RPMI8226 (cell line): ENCODE measurements at regions not wholly inside any gene's neighbourhood (a gene's known extent, or its start where the extent isn't known, plus 50 kb on each side); places are given as distances from the start of the nearest gene placed in this dataset.

ENCODE experiments used
- DNase-seq: peaks from one replicate; pipeline ENCODE4 v3.0.0-alpha.2; 2015

DNA sequence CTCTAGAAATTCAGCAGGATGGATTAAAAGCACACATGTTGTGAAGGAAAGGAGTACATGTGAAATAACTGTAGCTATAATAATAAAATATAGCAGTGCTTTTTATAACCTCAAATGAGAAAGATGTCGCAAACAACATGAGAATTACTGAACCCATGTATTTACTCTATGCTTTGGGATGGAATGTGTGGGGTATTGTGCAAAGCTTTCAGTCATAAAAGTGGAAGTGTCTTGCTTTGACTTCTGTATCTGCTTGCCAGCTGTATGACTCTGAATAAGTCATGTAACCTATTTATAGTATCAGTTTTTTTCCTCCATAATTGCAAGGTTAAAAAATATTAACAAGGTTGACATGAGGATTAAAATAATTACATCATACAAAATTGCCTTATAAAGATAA lies 519.3 kb upstream of the CADM2 start:
- DNase-seq = no peak

DNA sequence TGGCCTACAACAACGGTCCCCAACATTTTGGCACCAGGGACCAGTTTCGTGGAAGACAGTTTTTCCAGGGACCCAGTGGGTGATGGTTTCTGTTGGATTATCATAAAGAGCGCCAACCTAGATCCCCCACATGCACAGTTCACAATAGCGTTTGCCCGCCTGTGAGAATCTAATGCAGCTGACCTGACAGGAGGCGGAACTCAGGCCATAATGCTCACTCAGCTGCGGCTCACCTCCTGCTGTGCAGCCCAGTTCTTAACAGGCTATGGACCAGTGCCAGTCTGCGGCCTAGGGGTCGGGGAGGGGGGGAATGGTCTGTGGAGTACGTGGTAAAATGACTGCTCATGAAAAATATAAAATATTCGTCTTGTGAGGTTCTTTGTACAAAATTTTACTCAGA lies 518.5 kb upstream of the CADM2 start:
- DNase-seq = no peak

DNA sequence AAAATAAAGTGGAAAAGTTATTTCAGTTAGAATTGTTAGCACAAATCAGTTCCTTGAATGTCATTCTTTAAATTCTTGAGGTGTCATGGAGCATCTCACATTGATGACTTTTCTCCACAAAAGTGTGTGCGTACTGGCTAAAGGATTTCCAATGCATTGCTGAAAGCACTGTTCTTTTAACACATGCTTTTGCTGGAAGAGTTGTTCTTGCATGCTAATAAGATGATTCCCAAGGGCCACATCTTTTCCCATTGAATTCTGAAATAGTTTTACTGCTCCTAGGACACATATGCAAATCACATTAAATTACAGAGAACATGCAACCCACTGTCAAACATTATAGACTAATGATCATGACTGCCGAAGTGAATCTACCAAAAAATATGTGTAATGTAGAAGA lies 516.3 kb upstream of the CADM2 start:
- DNase-seq = no peak

DNA sequence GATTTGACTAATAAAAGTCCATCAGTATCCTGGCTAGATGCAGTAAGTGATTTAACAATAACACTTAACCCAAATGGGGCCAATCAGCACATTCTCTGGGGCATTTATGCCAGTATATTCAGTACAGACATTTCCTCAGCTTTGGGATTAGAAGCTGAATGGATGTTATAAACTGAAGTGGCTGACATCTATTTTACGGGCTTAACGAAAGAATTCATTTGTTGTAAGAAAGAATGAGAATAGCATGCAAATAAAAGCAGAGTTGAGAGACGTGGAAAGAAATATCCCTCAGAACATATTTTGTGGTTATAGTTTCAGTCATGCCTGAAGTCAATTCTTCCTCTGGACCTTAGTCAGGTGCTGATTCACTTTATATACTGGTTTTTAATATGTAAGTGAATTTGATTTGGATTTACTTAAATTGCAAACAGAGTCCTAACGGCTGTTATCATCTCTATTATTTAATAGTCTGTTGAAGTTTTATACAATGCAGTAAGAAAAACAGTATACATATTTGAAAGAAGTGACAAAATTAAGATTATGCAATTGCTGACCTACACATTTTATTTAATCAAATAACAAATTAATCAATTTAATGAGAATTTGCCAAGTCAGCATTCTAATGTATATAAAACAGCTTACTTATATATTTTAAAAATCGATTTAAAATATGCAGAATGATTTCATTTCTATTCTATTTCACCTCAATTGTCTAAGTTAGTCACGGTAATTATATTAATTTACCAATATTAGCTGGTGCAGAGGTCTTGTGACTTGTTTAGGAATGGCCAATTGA lies 513.9 kb upstream of the CADM2 start:
- DNase-seq = no peak

DNA sequence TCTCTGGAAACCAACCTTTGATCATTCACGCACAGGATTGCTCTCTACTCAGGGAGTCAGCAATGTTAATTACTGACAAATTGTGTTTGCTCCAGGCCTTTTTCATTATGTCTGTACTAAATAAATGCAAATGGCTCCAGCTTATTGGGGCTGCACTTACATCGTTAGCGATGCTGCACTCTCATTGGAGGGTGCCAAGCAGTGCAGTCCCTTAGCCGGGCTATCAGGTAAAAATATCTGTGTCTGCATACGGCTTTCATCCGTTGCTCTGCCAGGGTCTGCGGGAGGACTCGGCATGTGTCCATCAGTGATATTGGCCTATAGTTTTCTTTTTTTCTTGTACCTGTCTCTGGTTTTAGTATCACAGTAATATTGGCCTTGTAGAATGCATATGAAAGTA lies 471.5 kb upstream of the CADM2 start:
- no peak for DNase-seq

DNA sequence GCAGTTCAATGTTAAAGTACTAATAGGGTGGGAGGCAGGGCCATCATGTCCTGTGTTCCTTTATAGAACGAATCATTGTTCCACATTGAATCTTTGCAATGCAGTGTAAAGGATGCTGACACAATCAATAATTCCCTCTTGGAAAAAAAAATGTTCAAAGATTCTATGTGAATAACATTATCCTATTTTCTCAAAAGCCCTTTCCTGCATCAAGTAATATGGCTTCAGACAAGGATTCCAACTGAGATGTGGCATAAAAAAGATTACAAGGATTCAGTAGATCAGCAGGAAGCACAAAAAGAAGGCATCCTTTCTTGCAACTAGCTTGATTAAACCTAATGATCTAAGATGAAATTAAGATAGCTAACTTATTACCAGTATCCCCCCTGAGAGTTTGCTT lies 454.0 kb upstream of the CADM2 start:
- DNase-seq = no peak

DNA sequence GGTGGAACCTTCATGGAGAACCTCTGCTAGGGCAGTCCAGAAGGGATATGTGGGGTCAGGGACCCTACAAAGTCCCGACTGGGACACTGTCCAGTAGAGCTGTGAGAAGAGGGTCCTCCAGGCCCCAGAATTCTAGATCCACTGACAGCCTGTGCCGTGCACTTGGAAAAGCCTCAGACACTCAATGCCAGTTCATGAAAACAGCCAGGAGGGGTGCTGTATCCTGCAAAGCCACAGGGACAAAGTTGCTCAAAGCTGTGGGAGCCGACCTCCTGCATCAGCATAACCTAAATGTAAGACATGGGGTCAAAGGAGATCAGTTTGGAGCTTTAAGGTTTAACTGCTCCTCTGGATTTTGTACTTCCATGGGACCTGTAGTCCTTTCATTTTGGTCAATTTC lies 448.8 kb upstream of the CADM2 start:
- no peak for DNase-seq

DNA sequence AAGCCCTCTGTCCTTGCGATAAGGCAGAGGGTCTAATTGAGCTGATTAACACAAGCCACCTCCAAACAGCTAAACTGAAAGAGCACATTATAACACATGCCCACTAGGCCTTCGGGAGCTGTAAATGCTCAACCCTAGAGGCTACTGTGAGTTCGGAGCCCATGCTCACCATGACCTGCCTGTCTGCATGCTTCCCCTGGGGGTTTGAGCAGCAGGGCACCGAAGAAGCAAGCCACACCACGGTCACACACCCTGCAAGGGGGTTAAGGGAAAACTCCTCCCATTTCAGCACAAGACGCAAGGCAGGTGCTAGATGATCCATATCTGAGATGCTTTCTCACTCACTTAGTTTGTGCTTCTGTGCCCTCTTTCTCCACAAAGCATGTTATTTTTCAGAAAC lies 435.9 kb upstream of the CADM2 start:
- no peak for DNase-seq

DNA sequence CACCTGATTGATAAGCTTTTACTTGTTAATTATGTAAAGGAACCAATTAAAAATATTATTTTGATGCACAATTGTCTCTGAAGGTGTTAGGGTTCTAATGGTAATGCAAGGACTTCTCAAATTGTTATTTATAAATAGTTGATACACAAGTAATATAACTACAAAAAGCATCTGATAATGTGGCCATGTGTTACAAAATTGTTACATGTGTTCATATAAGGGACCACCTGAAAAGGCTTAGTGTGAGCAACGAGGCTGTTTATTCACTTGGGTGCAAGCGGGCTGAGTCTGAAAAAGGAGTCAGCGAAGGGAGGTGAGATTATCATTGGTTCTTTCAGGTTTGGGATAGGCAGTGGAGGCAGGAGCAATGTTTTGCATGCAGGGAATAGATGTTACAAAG lies 421.9 kb upstream of the CADM2 start:
- no peak for DNase-seq

DNA sequence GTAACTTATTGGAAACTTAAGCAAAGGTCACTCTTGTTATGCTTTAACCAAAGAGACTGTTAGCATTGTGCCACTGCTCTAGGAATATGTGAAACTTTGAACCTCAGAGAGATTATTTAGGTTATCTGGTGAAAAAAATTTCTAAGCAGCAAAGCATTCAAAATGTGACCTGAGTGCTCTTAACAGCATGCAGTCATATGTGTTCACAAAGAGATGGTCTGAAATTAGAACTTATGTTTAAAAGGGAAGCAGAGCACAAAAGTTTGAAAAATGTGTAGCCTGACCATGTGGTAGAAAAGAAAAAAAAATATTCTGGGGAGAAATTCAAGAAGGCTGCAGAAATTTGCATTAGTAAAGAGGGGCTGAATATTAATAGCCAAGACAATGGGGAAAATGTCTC lies 420.2 kb upstream of the CADM2 start:
- DNase-seq = no peak

DNA sequence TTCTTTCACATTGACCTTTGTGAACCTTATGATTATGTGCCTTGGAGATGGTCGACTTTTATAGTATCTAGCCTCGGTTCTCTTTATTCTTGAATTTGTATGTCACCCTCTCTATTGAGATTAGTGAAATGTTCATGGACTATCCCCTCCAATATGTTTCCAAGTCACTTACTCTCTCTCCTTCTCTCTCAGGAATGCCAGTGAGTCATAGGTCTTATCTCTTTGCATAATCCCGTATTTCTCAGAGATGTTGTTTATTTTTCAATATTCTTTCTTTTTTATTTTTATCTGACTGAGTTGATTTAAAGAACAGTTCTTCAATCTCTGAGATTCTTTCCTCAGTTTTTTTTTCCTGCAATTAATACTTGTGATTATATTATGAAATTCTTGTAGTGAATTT lies 411.6 kb upstream of the CADM2 start:
- no peak for DNase-seq

DNA sequence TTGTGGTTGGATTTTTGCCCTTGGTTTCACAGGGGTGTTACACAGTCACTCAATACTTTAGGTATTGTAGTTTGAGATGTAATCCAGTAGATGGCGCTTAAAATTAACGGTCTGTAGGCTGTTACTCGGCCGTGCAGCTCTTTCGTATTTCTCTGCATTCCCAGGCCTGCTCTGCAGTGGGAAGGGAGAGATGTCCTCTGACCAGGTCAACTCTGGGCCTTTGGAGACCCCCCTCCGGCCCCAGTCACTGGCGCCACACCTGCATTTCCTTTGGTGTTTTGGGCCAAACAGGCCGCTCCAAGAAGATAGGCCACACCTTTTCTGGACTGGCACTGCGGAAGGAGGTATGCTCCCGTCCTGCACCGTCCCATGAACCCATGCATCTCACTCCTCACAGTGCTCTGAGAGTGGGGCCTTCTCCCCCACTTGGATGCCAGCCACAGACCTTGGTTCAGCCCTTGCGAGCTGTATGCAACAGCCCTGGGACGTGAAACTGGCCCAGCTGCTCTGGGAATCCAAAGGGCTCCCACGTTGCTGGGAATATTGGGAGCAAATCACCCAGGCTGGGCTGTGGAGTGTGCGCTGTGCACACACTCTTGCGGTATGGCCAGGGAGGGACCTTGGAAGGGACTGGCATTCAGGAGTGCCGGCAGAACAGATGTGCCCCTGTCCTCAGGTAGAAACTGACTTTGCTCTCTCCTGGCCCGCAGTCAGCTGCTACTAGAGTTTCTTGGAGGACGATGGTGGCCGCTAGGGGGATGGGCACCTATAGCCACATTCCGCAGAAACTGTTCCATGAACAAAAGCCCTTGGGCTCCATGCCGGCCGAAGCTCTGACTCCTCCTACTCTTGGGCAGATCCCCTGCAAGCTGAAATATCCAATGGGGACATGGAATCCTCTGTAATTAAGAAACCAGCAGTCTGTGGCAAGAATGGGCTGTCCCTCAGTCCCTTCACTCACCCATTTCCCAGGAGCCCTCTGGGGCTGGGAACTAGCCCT lies 410.5 kb upstream of the CADM2 start:
- DNase-seq = peak; percentile 39

DNA sequence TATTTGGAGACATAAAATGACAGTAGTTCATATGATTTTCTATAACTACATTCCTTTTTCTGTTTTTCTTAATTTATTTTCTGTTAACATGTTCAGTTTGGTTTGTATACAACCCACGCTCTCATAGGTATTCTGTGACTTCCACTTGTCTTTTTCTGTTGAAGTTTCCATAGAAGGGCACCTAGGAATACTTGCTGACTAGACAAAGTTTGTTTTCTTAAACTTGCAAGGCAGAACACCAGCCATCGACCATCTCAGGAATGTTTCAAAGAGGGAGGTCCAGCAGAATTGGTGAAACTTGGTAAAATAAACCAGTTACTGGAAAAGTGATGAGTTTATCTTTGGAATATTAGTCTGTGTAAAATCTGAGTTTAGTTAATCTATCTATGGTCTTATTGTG lies 403.2 kb upstream of the CADM2 start:
- no peak for DNase-seq

DNA sequence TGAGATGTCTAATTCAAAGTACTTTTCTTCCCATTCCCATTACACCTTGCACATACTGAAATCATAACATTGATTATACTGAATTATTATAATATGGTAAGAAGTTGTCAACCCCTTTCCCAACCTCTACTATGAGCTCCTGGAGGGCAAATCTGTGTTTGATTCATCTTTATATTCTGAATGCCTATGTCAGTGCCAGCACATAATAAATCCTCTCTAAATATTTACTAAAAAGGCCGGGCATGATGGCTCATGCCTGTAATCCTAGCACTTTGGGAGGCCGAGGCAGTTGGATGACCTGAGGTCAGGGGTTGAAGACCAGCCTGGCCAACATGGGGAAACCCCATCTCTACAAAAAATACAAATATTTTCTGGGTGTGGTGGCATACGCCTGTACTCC lies 392.5 kb upstream of the CADM2 start:
- DNase-seq = no peak

DNA sequence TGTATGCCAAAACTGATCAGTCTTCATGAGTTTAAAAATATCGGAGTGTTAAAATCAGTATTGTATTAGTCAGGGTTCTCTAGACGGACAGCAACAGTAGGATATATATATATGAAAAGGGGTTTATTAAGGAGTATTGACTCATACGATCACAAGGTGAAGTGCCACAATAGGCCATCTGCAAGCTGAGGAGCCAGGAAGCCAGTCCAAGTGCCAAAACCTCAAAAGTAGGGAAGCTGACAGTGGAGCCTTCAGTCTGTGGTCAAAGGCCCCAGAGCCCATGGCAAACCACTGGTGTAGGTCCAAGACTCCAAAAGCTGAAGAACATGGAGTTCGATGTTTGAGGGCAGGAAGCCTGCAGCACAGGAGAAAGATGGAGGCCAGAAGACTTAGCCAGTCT lies 391.0 kb upstream of the CADM2 start:
- no peak for DNase-seq

DNA sequence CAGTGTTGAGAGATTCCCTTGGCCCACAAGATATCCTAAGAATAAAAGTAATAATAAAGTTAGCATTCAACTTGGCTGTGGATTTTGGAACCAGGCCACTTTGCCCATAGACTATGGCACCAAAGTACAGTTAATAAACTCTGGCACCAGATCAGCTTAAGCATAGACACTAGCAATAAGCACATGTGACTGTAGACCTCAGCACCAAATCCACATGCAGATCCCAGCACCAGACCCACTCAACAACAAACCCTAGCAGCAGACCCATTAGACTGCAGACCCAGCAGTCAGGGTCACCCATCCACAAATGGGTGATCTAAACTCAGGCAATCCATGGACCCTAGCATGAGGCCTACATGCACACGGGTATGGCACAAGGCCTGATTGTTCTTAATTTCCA lies 384.8 kb upstream of the CADM2 start:
- no peak for DNase-seq

DNA sequence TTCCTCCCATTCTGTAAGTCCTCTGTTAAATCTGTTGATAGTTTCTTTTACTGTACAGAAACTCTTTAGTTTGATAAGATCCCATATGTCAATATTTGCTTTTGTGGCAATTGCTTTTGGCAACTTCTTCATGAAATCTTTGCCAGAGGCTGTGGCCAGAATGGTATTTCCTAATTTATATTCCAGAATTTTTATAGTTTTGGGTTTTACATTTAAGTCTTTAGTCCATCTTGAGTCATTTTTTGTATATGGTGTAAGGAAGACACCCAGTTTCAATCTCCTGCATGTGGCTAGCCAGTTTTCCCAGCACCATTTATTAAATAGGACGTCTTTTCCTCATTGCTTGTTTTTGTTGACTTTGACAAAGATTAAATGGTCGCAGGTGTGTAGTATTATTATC lies 372.4 kb upstream of the CADM2 start:
- no peak for DNase-seq

DNA sequence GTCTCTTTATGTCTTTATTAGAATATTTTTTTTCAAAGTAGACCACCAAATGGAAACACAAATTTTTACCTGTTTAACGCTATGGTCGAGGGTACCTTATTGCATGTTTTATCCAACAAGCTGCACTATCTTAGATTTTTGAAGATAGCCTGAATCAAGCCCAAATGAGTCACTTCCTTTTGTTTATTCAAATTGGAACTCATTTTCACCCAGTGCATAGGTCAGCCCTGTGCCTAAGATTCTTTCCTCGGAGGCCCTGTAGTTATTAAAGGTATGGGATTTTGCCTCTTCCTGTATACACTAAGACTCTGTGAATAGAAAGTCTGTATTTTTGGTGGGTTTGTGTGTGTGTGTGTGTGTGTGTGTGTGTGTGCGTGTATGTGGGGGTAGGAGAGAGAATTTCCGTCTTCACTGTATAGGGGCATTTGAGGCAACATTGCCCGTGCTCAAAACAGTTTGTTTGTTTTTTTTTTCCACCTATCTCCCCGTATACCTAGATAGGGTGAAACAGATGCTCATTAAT lies 358.0 kb upstream of the CADM2 start:
- no peak for DNase-seq

DNA sequence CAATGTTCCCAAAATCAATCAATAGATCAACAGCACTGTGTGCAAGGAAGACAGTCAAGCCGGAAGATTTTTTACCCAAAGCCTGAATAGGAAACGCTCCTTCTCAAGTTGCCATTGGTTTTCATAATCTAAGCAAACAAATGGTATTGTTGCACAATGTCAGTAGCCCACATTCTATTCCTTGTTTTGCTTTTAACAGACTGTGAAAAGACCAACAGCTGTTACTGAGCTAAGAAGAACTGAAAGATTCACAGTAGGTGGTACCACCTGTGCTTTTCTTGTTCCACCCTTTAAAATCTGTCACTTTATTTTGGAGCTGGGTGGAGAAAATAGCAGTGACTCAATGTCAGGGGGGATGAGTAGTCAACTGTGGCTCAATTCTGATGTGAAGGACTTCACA lies 357.5 kb upstream of the CADM2 start:
- DNase-seq = peak; percentile 11

DNA sequence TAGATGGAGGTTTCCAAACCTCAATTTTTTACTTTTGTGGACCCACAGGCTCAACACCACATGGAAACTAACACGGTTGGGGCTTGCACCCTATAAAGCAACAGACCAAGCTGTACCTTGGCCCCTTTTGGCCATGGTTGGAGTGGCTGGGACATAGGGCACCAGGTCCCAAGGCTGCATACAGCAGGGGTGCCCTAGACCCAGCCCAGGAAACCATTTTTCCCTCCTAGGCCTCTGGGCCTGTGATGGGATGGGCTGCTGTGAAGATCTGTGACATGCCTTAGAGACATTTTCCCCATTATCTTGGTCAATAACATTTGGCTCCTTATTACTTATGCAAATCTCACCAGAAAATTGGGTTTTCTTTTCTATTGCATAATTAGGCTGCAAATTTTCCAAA lies 337.0 kb upstream of the CADM2 start:
- no peak for DNase-seq

DNA sequence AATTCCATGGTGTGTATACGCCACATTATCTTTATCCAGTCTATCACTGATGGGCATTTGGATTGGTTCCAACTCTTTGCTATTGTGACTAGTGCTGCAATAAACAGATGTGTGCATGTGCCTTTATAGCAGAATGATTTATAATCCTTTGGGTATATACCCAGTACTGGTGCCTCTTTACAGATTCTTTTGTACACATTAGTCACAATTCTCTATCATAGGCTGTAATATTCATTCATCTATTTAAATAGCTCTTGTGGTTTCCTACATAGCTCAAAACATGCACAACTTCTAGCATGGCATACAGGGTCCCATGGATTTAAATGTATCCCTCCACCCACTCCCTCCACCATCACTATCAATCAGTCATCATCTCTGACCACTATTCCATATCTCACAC lies 324.1 kb upstream of the CADM2 start:
- no peak for DNase-seq

DNA sequence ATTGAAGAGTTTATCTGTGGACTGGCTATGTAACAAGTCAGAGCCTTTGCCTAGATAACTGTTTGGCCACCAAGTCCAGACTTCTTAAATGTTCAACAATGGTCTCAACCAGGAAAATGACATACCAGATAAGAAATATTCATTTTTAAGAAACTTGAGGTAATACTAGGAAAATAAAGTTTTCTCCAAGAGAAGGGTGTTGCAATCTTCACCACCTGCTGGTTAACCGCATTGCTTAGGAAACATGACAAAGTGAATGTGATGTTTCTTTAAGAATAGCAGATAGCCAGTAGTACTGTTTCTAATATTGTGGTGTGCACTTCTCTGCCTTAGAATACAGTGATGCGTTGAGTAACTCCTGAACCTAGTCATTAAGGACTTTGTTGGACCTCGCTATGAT lies 321.5 kb upstream of the CADM2 start:
- DNase-seq = no peak

DNA sequence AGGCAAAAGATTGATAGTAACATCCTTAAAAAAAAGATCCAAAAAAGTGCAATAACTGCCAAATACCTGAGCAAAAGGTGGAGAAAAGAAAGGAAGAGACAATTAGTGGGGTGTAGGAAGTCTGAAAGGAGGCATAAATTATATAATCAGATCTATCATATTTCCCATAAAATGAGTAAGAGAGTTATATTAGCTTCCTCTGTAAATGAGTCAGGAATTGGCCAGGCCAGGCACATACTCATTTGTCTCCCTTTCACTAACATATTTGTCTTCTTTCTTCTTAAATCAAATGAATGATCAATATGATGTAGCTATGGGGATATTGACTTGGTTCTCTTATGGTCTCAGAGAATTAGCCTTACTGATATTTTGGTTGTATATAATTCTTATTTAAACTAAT lies 292.3 kb upstream of the CADM2 start:
- DNase-seq = no peak

DNA sequence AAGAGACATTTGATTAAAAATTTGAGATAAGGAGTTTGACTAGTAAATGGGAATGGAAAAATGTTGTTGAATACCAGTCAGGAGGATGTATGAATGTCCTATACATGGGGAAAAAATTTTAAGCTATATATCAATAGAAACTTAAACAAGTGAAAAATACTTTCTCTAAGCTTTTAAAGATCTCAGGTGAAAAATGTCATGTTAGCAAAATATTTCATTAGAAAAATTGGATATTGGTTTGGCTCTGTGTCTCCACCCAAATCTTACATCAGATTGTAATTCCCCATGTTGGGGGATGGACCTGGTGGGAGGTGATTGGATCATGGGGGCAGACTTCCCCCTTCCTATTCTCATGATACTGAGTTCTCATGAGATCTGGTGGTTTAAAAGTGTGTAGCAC lies 279.6 kb upstream of the CADM2 start:
- no peak for DNase-seq
